Endothelial cell of umbilical vein (primary cell): ENCODE measurements at regions not wholly inside any gene's neighbourhood (a gene's known extent, or its start where the extent isn't known, plus 50 kb on each side); places are given as distances from the start of the nearest gene placed in this dataset.

ENCODE experiments used
- BruUV-seq: library from RNA; stranded (reverse); fragments of 400-500 nt; replicated peaks from 2 replicates; lab custom pipeline; 2021; lab: Mats Ljungman, UMichigan
- CTCF ChIA-PET: fragments of 300-600, 350-600 bp; sonication (Branson Sonifier 250); formaldehyde crosslinking; loops from one replicate; lab custom pipeline; 2021; ENCODE audit warnings: antibody characterized with exemption, inconsistent platforms; lab: Charles Lee
- POLR2A ChIA-PET: fragments of 300-600, 350-600 bp; sonication (Branson Sonifier 250); formaldehyde crosslinking; loops from one replicate; lab custom pipeline; 2021; ENCODE audit warnings: antibody characterized with exemption, inconsistent platforms; lab: Charles Lee
- DNase-seq: peaks from one replicate; pipeline ENCODE4 v3.0.0-alpha.2; 2011; ENCODE audit warnings: low read depth, low spot score
- FAIRE-seq: peaks from 2 replicates; lab custom pipeline; 2011; peaks lifted over from hg19 to GRCh38; lab: Jason Lieb, UNC
- H2AFZ ChIP-seq: 2 replicates; pipeline ENCODE4 v1.6.0; 2012; ENCODE audit warnings: low read depth, low read length, control low read depth, inconsistent platforms
- H3K27ac ChIP-seq: 2 replicates; pipeline ENCODE4 v1.5.1; 2011; ENCODE audit warnings: low read depth, mild to moderate bottlenecking, control low read depth, low read length, moderate library complexity; ENCODE audit not compliant: insufficient read depth
- H3K27me3 ChIP-seq, 2 experiments: 2 replicates each; pipeline versions ENCODE4 v1.6.0 to v1.6.1; 2011; ENCODE audit warnings: low read length in 2 of 2, mixed read lengths in 1 of 2; ENCODE audit not compliant: control insufficient read depth in 2 of 2, insufficient read depth in 2 of 2
- H3K36me3 ChIP-seq, 2 experiments: 2 replicates in 1 of 2; 3 replicates in 1 of 2; pipeline ENCODE4 v1.5.1; 2011; ENCODE audit warnings: low read length in 2 of 2, mild to moderate bottlenecking in 1 of 2, moderate library complexity in 1 of 2; ENCODE audit not compliant: control insufficient read depth in 2 of 2, insufficient read depth in 2 of 2; ENCODE audit errors: extremely low read depth in 1 of 2
- H3K4me1 ChIP-seq: 3 replicates; pipeline ENCODE4 v1.5.1; 2011; ENCODE audit warnings: mild to moderate bottlenecking, low read length; ENCODE audit not compliant: control insufficient read depth, insufficient read depth; ENCODE audit errors: extremely low read depth
- H3K4me2 ChIP-seq: 2 replicates; pipeline ENCODE4 v1.6.1; 2011; ENCODE audit warnings: low read length, control low read depth, mixed read lengths; ENCODE audit not compliant: insufficient read depth
- H3K4me3 ChIP-seq, 3 experiments: fragments of 200-600 bp in 1 of 3; sonication (generic), shearing (Covaris generic) in 1 of 3; replicated peaks in 1 of 3; 2 replicates each; pipeline ENCODE4 v1.5.1; 2011 to 2016; ENCODE audit warnings: control low read depth in 3 of 3, low read length in 3 of 3, mild to moderate bottlenecking in 2 of 3, inconsistent platforms in 1 of 3, low read depth in 1 of 3, moderate library complexity in 1 of 3; ENCODE audit not compliant: insufficient read depth in 1 of 3
- H3K79me2 ChIP-seq: 2 replicates; pipeline ENCODE4 v1.6.0; 2012; ENCODE audit warnings: low read length, inconsistent platforms; ENCODE audit not compliant: control insufficient read depth, insufficient read depth
- H3K9ac ChIP-seq: replicated peaks from 2 replicates; pipeline ENCODE3; 2011; ENCODE audit warnings: low read length, control low read depth; ENCODE audit not compliant: insufficient read depth; ENCODE audit errors: extremely low read depth
- H3K9me1 ChIP-seq: replicated peaks from 3 replicates; pipeline ENCODE4 v1.6.0; 2011; ENCODE audit warnings: mild to moderate bottlenecking, low read length; ENCODE audit not compliant: control insufficient read depth, insufficient read depth; ENCODE audit errors: extremely low read depth
- H3K9me3 ChIP-seq: replicated peaks from 2 replicates; pipeline ENCODE4 v1.5.1; 2012; ENCODE audit warnings: low read length, inconsistent platforms; ENCODE audit not compliant: control insufficient read depth, insufficient read depth
- H4K20me1 ChIP-seq: replicated peaks from 2 replicates; pipeline ENCODE3; 2011; ENCODE audit warnings: mild to moderate bottlenecking, low read length; ENCODE audit not compliant: control insufficient read depth, insufficient read depth; ENCODE audit errors: extremely low read depth
- EZH2 ChIP-seq: IDR thresholded peaks from 2 replicates; pipeline ENCODE4 v1.6.1; 2012; ENCODE audit warnings: borderline replicate concordance, low read depth, mild to moderate bottlenecking, moderate library complexity, low read length, inconsistent platforms; ENCODE audit not compliant: severe bottlenecking
- GATA2 ChIP-seq: IDR thresholded peaks from 2 replicates; pipeline ENCODE4 v1.7.0; 2011; ENCODE audit warnings: low read depth, mild to moderate bottlenecking, moderate library complexity, mixed read lengths, low read length; ENCODE audit not compliant: insufficient read length, insufficient read depth
- MYC ChIP-seq: IDR thresholded peaks from one replicate; pipeline ENCODE4 v1.6.1; 2011; ENCODE audit warnings: mild to moderate bottlenecking, low read depth, low read length
- POLR2AphosphoS5 ChIP-seq: IDR thresholded peaks from 2 replicates; pipeline ENCODE4 v1.6.1; 2012; ENCODE audit warnings: low read depth, mild to moderate bottlenecking, control low read depth, low read length, moderate library complexity; ENCODE audit not compliant: insufficient read depth
- dilution Hi-C: fragments of 300-500 bp; cut with MboI; formaldehyde crosslinking; loops from one replicate; pipeline ENCODE4 v1.15.0; 2019; ENCODE audit warnings: low sequenced_read_pairs; ENCODE audit not compliant: extremely low pct_ligation_motif_present
- intact Hi-C: fragments of 100-400 bp; cut with micrococcal nuclease; formaldehyde crosslinking; loops from one replicate; pipeline ENCODE4 v1.10.0; 2022

DNA sequence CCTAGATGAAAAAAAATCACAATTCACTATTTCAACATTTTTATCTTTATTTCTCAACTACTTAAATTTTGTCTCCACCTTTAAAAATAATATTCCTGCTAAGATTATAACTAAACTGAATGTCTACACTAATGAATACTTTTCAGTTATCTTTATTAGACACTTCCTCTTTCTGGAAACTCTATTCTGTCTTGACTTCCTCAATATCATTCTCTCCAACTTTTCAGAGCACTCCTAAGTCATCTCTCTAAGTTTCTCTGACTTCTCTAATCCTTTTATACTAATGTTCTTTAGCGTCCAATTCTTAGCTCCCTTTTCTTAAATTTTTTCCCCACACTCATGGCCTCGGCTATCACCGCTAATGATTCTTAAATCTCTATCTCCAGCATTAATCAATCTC lies 374.2 kb downstream of the FBXO8 start:
- H3K27ac ChIP-seq, result no peak overlapping the region
- H4K20me1 ChIP-seq, result no peaks in the 10 kb centered on the region
- no peaks in the 10 kb centered on the region for H3K27me3 ChIP-seq
- no peaks in the 10 kb centered on the region for H3K79me2 ChIP-seq
- H3K4me2 ChIP-seq, result no peak overlapping the region
- FAIRE-seq (no peak), DNase-seq (no peak)
- intact Hi-C loops (no loop called here), dilution Hi-C loops (no loop called here)
- ChIA-PET POLR2A (no interaction called here), CTCF (no interaction called here)
- H3K36me3 ChIP-seq, result no peaks in the 10 kb centered on the region
- H3K4me3 ChIP-seq, result no peak overlapping the region
- no peak overlapping the region for H3K9ac ChIP-seq
- H2AFZ ChIP-seq, result no peak overlapping the region
- no peaks in the 10 kb centered on the region for H3K4me1 ChIP-seq
- H3K9me1 ChIP-seq, result no peaks in the 10 kb centered on the region
- no peak for TF ChIP-seq GATA2
- no peak for TF ChIP-seq POLR2AphosphoS5
- no peak for TF ChIP-seq MYC
- H3K9me3 ChIP-seq, result no peaks in the 10 kb centered on the region
- no TSS peak for BruUV-seq

GRCh38 chr4:173899813-173900212 lies 369.8 kb upstream of the HAND2 start:
- H3K9ac ChIP-seq, result no peak overlapping the region
- DNase-seq (no peak), FAIRE-seq (no peak)
- no TSS peak for BruUV-seq
- POLR2A ChIA-PET, result no interaction called here
- TF ChIP-seq EZH2 (no peak), POLR2AphosphoS5 (no peak)
- H3K27ac ChIP-seq, result no peak overlapping the region
- no peak overlapping the region for H3K4me3 ChIP-seq
- H3K36me3 ChIP-seq, result no peaks in the 10 kb centered on the region
- no peaks in the 10 kb centered on the region for H4K20me1 ChIP-seq
- H2AFZ ChIP-seq, result no peak overlapping the region
- H3K4me2 ChIP-seq, result no peak overlapping the region
- H3K9me3 ChIP-seq, result no peaks in the 10 kb centered on the region
- CTCF ChIA-PET, result no interaction called here
- H3K27me3 ChIP-seq, result no peaks in the 10 kb centered on the region
- intact Hi-C loops (no loop called here), dilution Hi-C loops (no loop called here)
- H3K4me1 ChIP-seq, result no peaks in the 10 kb centered on the region
- no peaks in the 10 kb centered on the region for H3K79me2 ChIP-seq
- no peaks in the 10 kb centered on the region for H3K9me1 ChIP-seq
